ENCODE measurements at regions not wholly inside any gene's neighbourhood (a gene's known extent, or its start where the extent isn't known, plus 50 kb on each side); places are given as distances from the start of the nearest gene placed in this dataset.

- Histone ChIP-seq H3K27ac (no peak overlapping the region), H3K4me1 (no peaks in the 10 kb centered on the region), H3K4me3 (no peak overlapping the region), H3K9me3 (0 out of 3 replicates have a peak, but pooled peaks cover 2% of the 10 kb centered on the region), H3K4me2 (no peak overlapping the region)
- CTCF ChIA-PET: interaction anchor here (1.4 kb wide), 1 partner anchor 888 kb away, joined by 3 read pairs; no protein-coding TSS in a partner anchor
- DNase-seq (ENCODE audit: low read depth in 1 of 2, low spot score in 1 of 2): no peak
- WGBS (ENCODE audit: missing lambda C conversion rate): 85% methylated on average over 19 of the region's 20 CpGs
- no peak for TF ChIP-seq ZSCAN20 (CRISPR knock-in tag; IDR thresholded peaks at IDR 0.05)
- no peak for TF ChIP-seq BHLHE40 (IDR thresholded peaks at IDR 0.05; ENCODE audit: low read depth, low read length)
- POLR2A ChIA-PET: no interaction called here
- no peak for ATAC-seq
- no peak for FAIRE-seq
These were observed 390.2 kb upstream of the SGCD start for GRCh38 chr5:155936520-155937406.

- no peak overlapping the region for H3K4me2 ChIP-seq
- no peak for TF ChIP-seq HES2 (IDR thresholded peaks at IDR 0.05)
- no peak for TF ChIP-seq NPAS2 (CRISPR knock-in tag; IDR thresholded peaks at IDR 0.05; ENCODE audit: borderline replicate concordance)
- TF ChIP-seq FOSL2 (IDR thresholded peaks at IDR 0.05): no peak
- TF ChIP-seq FOSL2 (CRISPR knock-in tag; IDR thresholded peaks at IDR 0.05): no peak
- no peak for TF ChIP-seq NR3C1 (IDR thresholded peaks at IDR 0.05)
- 0 out of 3 replicates have a peak, but pooled peaks cover 2% of the 10 kb centered on the region for H3K9me3 ChIP-seq
- no peak overlapping the region for H3K4me3 ChIP-seq
- WGBS (ENCODE audit: missing lambda C conversion rate): 69% methylated on average over 2 of the region's 2 CpGs
- CTCF ChIA-PET: interaction anchor here (1.4 kb wide), 1 partner anchor 887 kb away, joined by 3 read pairs; no protein-coding TSS in a partner anchor
- DNase-seq (ENCODE audit: low read depth in 1 of 2, low spot score in 1 of 2): no peak
- H3K4me1 ChIP-seq: 0 out of 3 replicates have a peak, but pooled peaks cover 5% of the 10 kb centered on the region
- POLR2A ChIA-PET: no interaction called here
- ATAC-seq: no peak
- no peak for FAIRE-seq
- no peak overlapping the region for H3K27ac ChIP-seq
These were observed 388.9 kb upstream of the SGCD start for GRCh38 chr5:155938051-155938450.

GRCh38 chr5:155941340-155941739 is 385.6 kb upstream of the SGCD start:
- no peak for DNase-seq (ENCODE audit: low read depth in 1 of 2, low spot score in 1 of 2)
- ATAC-seq: no peak
- TF ChIP-seq E2F6 (IDR thresholded peaks at IDR 0.05; ENCODE audit: borderline replicate concordance, low read depth) (no peak), JUNB (IDR thresholded peaks at IDR 0.05) (no peak), CTCF (IDR thresholded peaks at IDR 0.05) (no peak), EHF (CRISPR knock-in tag; IDR thresholded peaks at IDR 0.05) (no peak), REST (IDR thresholded peaks at IDR 0.05) (no peak), FOSB (CRISPR knock-in tag; IDR thresholded peaks at IDR 0.05) (no peak), HOXB5 (CRISPR knock-in tag; IDR thresholded peaks at IDR 0.05) (no peak), FOSL2 (IDR thresholded peaks at IDR 0.05) (no peak), FOSL2 (CRISPR knock-in tag; IDR thresholded peaks at IDR 0.05) (no peak)
- no peak for FAIRE-seq
- H3K9me3 ChIP-seq: no peaks in the 10 kb centered on the region
- ChIA-PET CTCF (no interaction called here), POLR2A (no interaction called here)
- H3K27ac ChIP-seq: no peak overlapping the region
- no peak overlapping the region for H3K4me3 ChIP-seq
- 0 out of 3 replicates have a peak, but pooled peaks cover 7% of the 10 kb centered on the region for H3K4me1 ChIP-seq
- no peak overlapping the region for H3K4me2 ChIP-seq

Measured in A549 (cell line).